Type B pancreatic cell (in vitro differentiated cells): ENCODE measurements at regions not wholly inside any gene's neighbourhood (a gene's known extent, or its start where the extent isn't known, plus 50 kb on each side); places are given as distances from the start of the nearest gene placed in this dataset.
A peak's percentile ranks its signal among the peaks of the same experiment; 100 is the strongest.

Experiments
- DNase-seq: peaks from one replicate; pipeline ENCODE4 v3.0.0; 2021; ENCODE audit warnings: mixed read lengths; ENCODE audit not compliant: unreplicated experiment; ENCODE audit errors: extremely low spot score
- H3K27ac Mint-ChIP-seq: 2 replicates; pipeline ENCODE4 v1.8.0; 2021; ENCODE audit warnings: mild to moderate bottlenecking, mixed read lengths
- H3K27me3 Mint-ChIP-seq: 2 replicates; pipeline ENCODE4 v1.8.0; 2021; ENCODE audit warnings: mixed read lengths
- H3K36me3 Mint-ChIP-seq: 2 replicates; pipeline ENCODE4 v1.8.0; 2021; ENCODE audit warnings: mixed read lengths
- H3K4me1 Mint-ChIP-seq: one replicate; pipeline ENCODE4 v1.8.0; 2021; ENCODE audit warnings: mixed read lengths; ENCODE audit not compliant: unreplicated experiment
- H3K4me3 Mint-ChIP-seq: 2 replicates; pipeline ENCODE4 v1.8.0; 2021; ENCODE audit warnings: mild to moderate bottlenecking, mixed read lengths
- H3K9me3 Mint-ChIP-seq: 2 replicates; pipeline ENCODE4 v1.8.0; 2021; ENCODE audit warnings: mixed read lengths
- CTCF ChIP-seq: fragments of 200-600 bp; sonication (generic); conservative IDR thresholded peaks from 2 replicates; pipeline ENCODE4 v1.5.0; 2021; ENCODE audit warnings: antibody characterized with exemption, mild to moderate bottlenecking

DNA sequence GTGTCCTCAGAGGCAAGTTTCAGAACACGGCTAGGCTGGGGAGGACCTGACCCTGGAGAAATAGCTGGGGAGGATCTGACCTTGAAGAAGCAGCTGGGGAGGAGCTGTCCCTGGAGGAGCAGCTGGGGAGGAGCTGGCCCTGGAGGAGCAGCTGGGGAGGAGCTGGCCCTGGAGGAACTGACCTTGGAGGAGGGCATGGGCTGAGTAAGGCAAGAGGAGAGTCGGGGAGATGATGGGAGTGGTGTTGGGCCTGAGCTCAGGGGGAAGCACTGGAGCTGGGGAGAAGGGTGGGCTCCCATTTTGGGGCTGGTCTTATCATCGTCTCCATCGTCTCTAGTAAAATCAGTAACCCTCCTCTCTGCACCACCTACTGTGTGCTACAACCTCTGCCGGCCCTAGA lies 179.8 kb upstream of the SHH start:
- no peaks in the 10 kb centered on the region for H3K4me1 Mint-ChIP-seq
- H3K9me3 Mint-ChIP-seq, result no peaks in the 10 kb centered on the region
- no peak for DNase-seq
- H3K4me3 Mint-ChIP-seq, result no peak overlapping the region
- no peaks in the 10 kb centered on the region for H3K36me3 Mint-ChIP-seq
- TF ChIP-seq CTCF, result no peak
- peaks cover 4% of the 10 kb centered on the region for H3K27me3 Mint-ChIP-seq
- H3K27ac Mint-ChIP-seq, result no peak overlapping the region

DNA sequence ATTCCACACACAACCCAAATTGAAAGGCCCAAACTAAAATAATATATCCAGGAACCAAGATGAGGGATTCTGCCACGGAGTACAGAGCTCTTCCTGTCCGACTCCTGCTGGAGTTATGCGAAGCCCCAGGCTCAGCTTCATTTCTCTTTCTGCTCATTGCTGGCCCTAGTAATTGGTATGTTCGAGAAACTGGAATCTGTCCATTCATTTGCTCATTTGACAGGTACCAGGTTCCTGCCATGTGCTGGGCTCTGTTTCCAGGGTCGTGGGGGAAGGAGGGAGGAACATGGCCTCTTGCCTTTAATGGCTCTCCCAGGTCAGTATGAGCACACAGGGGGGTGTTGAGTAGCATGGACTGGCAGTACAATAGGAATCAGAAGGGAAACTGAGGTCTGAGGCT lies 179.2 kb upstream of the SHH start:
- Mint-ChIP-seq H3K27ac (no peak overlapping the region), H3K4me3 (no peak overlapping the region), H3K9me3 (no peaks in the 10 kb centered on the region), H3K27me3 (peaks cover 3% of the 10 kb centered on the region), H3K4me1 (no peaks in the 10 kb centered on the region), H3K36me3 (no peaks in the 10 kb centered on the region)
- no peak for DNase-seq
- no peak for TF ChIP-seq CTCF

DNA sequence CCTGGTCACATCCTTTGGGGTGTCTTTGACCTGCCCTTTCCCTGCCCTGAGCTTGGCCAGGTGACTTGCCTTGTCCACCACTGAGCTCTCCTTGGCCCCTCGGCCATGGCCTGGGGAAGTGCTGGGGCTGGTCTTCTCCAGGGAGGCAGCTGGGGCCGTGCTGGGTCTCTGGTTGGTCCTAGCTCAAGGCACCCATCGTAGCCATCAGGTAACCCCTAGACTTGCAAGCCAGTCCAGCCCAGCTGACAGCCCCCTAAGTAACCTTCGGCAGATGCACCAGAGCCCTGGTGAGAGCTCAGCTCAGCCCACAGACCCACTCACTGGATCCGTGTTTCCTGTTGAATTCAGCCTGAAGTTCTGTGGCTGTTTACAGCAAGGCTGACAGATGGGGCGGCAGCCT lies 176.2 kb upstream of the SHH start:
- no peak overlapping the region for H3K27ac Mint-ChIP-seq
- no peak overlapping the region for H3K4me3 Mint-ChIP-seq
- DNase-seq, result no peak
- no peaks in the 10 kb centered on the region for H3K36me3 Mint-ChIP-seq
- no peaks in the 10 kb centered on the region for H3K4me1 Mint-ChIP-seq
- no peaks in the 10 kb centered on the region for H3K9me3 Mint-ChIP-seq
- TF ChIP-seq CTCF, result no peak
- H3K27me3 Mint-ChIP-seq, result peaks cover 3% of the 10 kb centered on the region

DNA sequence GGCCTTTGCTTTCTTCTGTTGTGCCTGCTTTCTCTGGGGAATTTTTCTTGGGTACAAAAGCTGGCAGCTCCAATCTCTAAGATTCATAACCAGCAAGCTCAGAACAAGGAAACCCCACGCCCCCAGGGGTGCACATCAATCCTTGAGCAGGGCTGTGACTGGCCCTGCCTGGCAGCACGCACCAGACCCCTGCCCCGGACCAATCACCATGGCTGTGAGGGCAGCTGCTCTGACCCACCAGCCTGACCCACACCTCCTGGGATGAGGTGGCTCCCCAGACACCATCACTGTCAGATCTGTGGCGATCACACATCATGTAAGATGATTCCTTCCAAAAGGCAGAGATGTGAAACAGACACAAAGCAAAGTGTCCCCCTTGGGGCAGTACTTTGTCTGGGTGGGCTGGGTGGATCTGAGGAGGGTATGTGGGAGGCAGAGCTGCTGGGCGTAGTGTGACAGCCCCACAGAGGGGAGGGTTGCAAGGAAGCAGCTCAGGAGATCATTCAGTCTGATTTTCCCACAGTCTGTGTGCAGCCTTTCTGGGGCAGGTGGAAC lies 175.5 kb upstream of the SHH start:
- Mint-ChIP-seq H3K27ac (no peak overlapping the region), H3K9me3 (no peaks in the 10 kb centered on the region), H3K36me3 (no peaks in the 10 kb centered on the region), H3K4me3 (no peak overlapping the region), H3K27me3 (peaks cover 3% of the 10 kb centered on the region), H3K4me1 (no peaks in the 10 kb centered on the region)
- DNase-seq, result no peak
- no peak for TF ChIP-seq CTCF

GRCh38 chr7:155986497-155987160 lies 174.4 kb upstream of the SHH start:
- Mint-ChIP-seq H3K27ac (no peak overlapping the region), H3K4me3 (no peak overlapping the region), H3K9me3 (no peaks in the 10 kb centered on the region), H3K27me3 (peaks cover 6% of the 10 kb centered on the region), H3K36me3 (no peaks in the 10 kb centered on the region), H3K4me1 (no peaks in the 10 kb centered on the region)
- no peak for TF ChIP-seq CTCF
- DNase-seq, result peak; percentile 32
